IPS-20b (cell line): ENCODE measurements at regions not wholly inside any gene's neighbourhood (a gene's known extent, or its start where the extent isn't known, plus 50 kb on each side); places are given as distances from the start of the nearest gene placed in this dataset.
A peak's percentile ranks its signal among the peaks of the same experiment; 100 is the strongest.

Experiments used
- H3K27ac ChIP-seq: one replicate; pipeline ENCODE4 v1.5.1; 2013; ENCODE audit warnings: low read length
- H3K27me3 ChIP-seq: 2 replicates; pipeline ENCODE4 v1.6.1; 2013; ENCODE audit warnings: mild to moderate bottlenecking, low read length, inconsistent platforms; ENCODE audit not compliant: insufficient read depth
- H3K36me3 ChIP-seq: 2 replicates; pipeline ENCODE4 v1.6.1; 2013; ENCODE audit warnings: low read depth, mild to moderate bottlenecking, inconsistent platforms, low read length, moderate library complexity; ENCODE audit not compliant: insufficient read depth
- H3K4me1 ChIP-seq: 2 replicates; pipeline ENCODE4 v1.6.1; 2013; ENCODE audit warnings: mild to moderate bottlenecking, control low read depth, inconsistent platforms, low read length, moderate library complexity; ENCODE audit not compliant: insufficient read depth
- H3K4me3 ChIP-seq: 2 replicates; pipeline ENCODE4 v1.5.1; 2013; ENCODE audit warnings: mild to moderate bottlenecking, low read length, inconsistent platforms
- H3K9ac ChIP-seq: 2 replicates; pipeline ENCODE4 v1.6.1; 2013; ENCODE audit warnings: low read depth, mild to moderate bottlenecking, inconsistent platforms, low read length, moderate library complexity
- H3K9me3 ChIP-seq: 2 replicates; pipeline ENCODE4 v1.6.1; 2013; ENCODE audit warnings: mild to moderate bottlenecking, low read depth, low read length, inconsistent platforms; ENCODE audit not compliant: insufficient read depth

- no peaks in the 10 kb centered on the region for H3K36me3 ChIP-seq
Measured at GRCh38 chr1:224486801-224487583, 52.4 kb upstream of the WDR26 start.

GRCh38 chr1:224488806-224489499 lies 54.4 kb upstream of the WDR26 start:
- no peak overlapping the region for H3K4me3 ChIP-seq
- peaks cover 22% of the 10 kb centered on the region for H3K4me1 ChIP-seq
- no peaks in the 10 kb centered on the region for H3K36me3 ChIP-seq
- H3K9ac ChIP-seq, result no peak overlapping the region
- H3K9me3 ChIP-seq, result peaks cover 11% of the 10 kb centered on the region; the same call in 1 of the 2 replicates
- no peaks in the 10 kb centered on the region for H3K27me3 ChIP-seq
- H3K27ac ChIP-seq, result no peak overlapping the region

More at GRCh38 chr1:224486801-224487583, 52.4 kb upstream of the WDR26 start:
- Histone ChIP-seq H3K27ac (no peak overlapping the region), H3K9ac (no peak overlapping the region), H3K27me3 (no peaks in the 10 kb centered on the region), H3K4me3 (no peak overlapping the region), H3K9me3 (peaks cover 11% of the 10 kb centered on the region; the same call in 1 of the 2 replicates), H3K4me1 (peaks cover 10% of the 10 kb centered on the region; the same call in 1 of the 2 replicates)

GRCh38 chr1:224489534-224490365 lies 55.2 kb upstream of the WDR26 start:
- no peaks in the 10 kb centered on the region for H3K27me3 ChIP-seq
- H3K9ac ChIP-seq, result no peak overlapping the region
- H3K36me3 ChIP-seq, result no peaks in the 10 kb centered on the region
- H3K27ac ChIP-seq, result no peak overlapping the region
- peaks cover 11% of the 10 kb centered on the region; the same call in 1 of the 2 replicates for H3K9me3 ChIP-seq
- H3K4me3 ChIP-seq, result no peak overlapping the region
- H3K4me1 ChIP-seq, result peaks cover 22% of the 10 kb centered on the region

- no peak overlapping the region for H3K4me3 ChIP-seq
- peaks cover 22% of the 10 kb centered on the region for H3K4me1 ChIP-seq
- no peak overlapping the region for H3K9ac ChIP-seq
- H3K27ac ChIP-seq, result no peak overlapping the region
- no peaks in the 10 kb centered on the region for H3K27me3 ChIP-seq
- peaks cover 11% of the 10 kb centered on the region; the same call in 1 of the 2 replicates for H3K9me3 ChIP-seq
- H3K36me3 ChIP-seq, result no peaks in the 10 kb centered on the region
Measured at GRCh38 chr1:224490549-224491537, 56.2 kb upstream of the WDR26 start.

GRCh38 chr1:224492015-224492414 lies 57.4 kb upstream of the WDR26 start:
- no peaks in the 10 kb centered on the region for H3K27me3 ChIP-seq
- H3K9me3 ChIP-seq, result peaks cover 17% of the 10 kb centered on the region; the same call in 1 of the 2 replicates
- no peak overlapping the region for H3K27ac ChIP-seq
- H3K36me3 ChIP-seq, result no peaks in the 10 kb centered on the region
- no peak overlapping the region for H3K4me3 ChIP-seq
- no peak overlapping the region for H3K9ac ChIP-seq
- peaks cover 21% of the 10 kb centered on the region for H3K4me1 ChIP-seq

GRCh38 chr1:224492632-224493031 lies 58.0 kb upstream of the WDR26 start:
- Histone ChIP-seq H3K4me3 (no peak overlapping the region), H3K36me3 (no peaks in the 10 kb centered on the region), H3K27me3 (no peaks in the 10 kb centered on the region), H3K4me1 (peaks cover 21% of the 10 kb centered on the region), H3K9me3 (peaks cover 17% of the 10 kb centered on the region; the same call in 1 of the 2 replicates), H3K27ac (no peak overlapping the region), H3K9ac (no peak overlapping the region)

- Histone ChIP-seq H3K9me3 (peaks cover 17% of the 10 kb centered on the region; the same call in 1 of the 2 replicates), H3K27ac (no peak overlapping the region), H3K36me3 (no peaks in the 10 kb centered on the region), H3K4me3 (no peak overlapping the region), H3K9ac (peak overlapping the region; percentile 17; the same call in 1 of the 2 replicates), H3K4me1 (peaks cover 26% of the 10 kb centered on the region), H3K27me3 (no peaks in the 10 kb centered on the region)
Measured at GRCh38 chr1:224493269-224493668, 58.7 kb upstream of the WDR26 start.

- H3K36me3 ChIP-seq, result no peaks in the 10 kb centered on the region
- H3K27me3 ChIP-seq, result no peaks in the 10 kb centered on the region
- no peak overlapping the region for H3K27ac ChIP-seq
- H3K9ac ChIP-seq, result no peak overlapping the region
- no peak overlapping the region for H3K4me3 ChIP-seq
- peaks cover 10% of the 10 kb centered on the region; the same call in 1 of the 2 replicates for H3K9me3 ChIP-seq
- peaks cover 33% of the 10 kb centered on the region for H3K4me1 ChIP-seq
Measured at GRCh38 chr1:224494343-224494742, 59.7 kb upstream of the WDR26 start.

GRCh38 chr1:224495866-224496265 lies 61.3 kb upstream of the WDR26 start:
- Histone ChIP-seq H3K27me3 (no peaks in the 10 kb centered on the region), H3K36me3 (no peaks in the 10 kb centered on the region), H3K9me3 (peaks cover 6% of the 10 kb centered on the region; the same call in 1 of the 2 replicates), H3K4me3 (no peak overlapping the region), H3K4me1 (peaks cover 30% of the 10 kb centered on the region), H3K9ac (no peak overlapping the region), H3K27ac (no peak overlapping the region)

GRCh38 chr1:224496826-224497225 lies 62.2 kb upstream of the WDR26 start:
- Histone ChIP-seq H3K4me1 (peaks cover 32% of the 10 kb centered on the region), H3K4me3 (no peak overlapping the region), H3K27ac (no peak overlapping the region), H3K9me3 (peaks cover 6% of the 10 kb centered on the region; the same call in 1 of the 2 replicates), H3K9ac (no peak overlapping the region), H3K27me3 (no peaks in the 10 kb centered on the region), H3K36me3 (no peaks in the 10 kb centered on the region)
